Fibroblast of lung (primary cell): ENCODE measurements at regions not wholly inside any gene's neighbourhood (a gene's known extent, or its start where the extent isn't known, plus 50 kb on each side); places are given as distances from the start of the nearest gene placed in this dataset.

Experiments used
- EZH2 ChIP-seq: IDR thresholded peaks from 2 replicates; pipeline ENCODE4 v1.5.1; 2012; ENCODE audit warnings: low read length, control low read depth, mild to moderate bottlenecking; ENCODE audit errors: missing control alignments
- TF ChIP-seq, protein P1 (sequence below), 2 donors: IDR thresholded peaks in 1 of 2; conservative IDR thresholded peaks in 1 of 2; 1 replicate in 1 of 2; 2 replicates in 1 of 2; pipeline ENCODE4 v1.5.1; 2011 to 2012; ENCODE audit warnings: low read length in 2 of 2, control low read depth in 1 of 2, inconsistent platforms in 1 of 2, low read depth in 1 of 2, mild to moderate bottlenecking in 1 of 2

DNA sequence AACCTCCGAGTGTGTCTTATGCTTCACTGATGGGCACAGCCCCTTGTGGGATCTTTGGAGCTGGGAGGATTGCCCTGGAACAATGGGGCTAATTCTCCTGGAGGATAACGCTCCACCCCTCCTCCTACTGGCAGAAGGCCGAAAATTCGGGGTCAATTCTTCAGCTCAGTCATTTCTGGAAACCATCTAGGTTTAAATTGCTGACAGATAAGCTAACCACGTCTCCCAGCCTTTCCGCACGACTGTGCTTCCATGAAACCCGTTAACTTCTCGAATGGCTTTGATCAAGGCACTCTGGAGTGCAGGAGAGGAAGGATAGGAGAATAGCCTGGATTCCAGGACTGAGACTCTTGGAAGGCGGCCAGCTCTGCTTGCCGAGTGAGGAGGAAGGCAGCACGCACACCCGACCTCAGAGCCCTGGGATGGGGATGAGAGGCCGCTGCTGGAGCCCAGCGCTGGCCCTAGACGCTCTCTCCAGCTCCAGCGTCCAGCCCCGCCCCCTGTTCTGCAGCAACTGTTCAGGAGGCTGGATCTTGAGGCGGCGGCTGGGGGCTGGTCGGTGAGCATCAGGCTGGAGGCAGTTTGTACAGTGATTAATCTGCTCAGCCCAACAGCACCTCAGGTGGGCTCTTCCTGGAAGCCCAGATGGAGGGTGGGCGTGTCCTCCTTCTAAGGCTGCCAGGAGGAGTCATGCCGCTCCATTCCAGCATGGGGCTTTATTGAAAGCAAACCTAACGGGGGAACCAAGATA, 176.7 kb upstream of the NCAM1 start:
- TF ChIP-seq, protein P1, sequence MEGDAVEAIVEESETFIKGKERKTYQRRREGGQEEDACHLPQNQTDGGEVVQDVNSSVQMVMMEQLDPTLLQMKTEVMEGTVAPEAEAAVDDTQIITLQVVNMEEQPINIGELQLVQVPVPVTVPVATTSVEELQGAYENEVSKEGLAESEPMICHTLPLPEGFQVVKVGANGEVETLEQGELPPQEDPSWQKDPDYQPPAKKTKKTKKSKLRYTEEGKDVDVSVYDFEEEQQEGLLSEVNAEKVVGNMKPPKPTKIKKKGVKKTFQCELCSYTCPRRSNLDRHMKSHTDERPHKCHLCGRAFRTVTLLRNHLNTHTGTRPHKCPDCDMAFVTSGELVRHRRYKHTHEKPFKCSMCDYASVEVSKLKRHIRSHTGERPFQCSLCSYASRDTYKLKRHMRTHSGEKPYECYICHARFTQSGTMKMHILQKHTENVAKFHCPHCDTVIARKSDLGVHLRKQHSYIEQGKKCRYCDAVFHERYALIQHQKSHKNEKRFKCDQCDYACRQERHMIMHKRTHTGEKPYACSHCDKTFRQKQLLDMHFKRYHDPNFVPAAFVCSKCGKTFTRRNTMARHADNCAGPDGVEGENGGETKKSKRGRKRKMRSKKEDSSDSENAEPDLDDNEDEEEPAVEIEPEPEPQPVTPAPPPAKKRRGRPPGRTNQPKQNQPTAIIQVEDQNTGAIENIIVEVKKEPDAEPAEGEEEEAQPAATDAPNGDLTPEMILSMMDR (conservative IDR thresholded peaks at IDR 0.05 in 1 of 2, IDR thresholded peaks at IDR 0.05 in 1 of 2; ENCODE audit: low read depth in 1 of 2, low read length in 2 of 2), result no peak
- no peak for TF ChIP-seq EZH2
